Activated CD8-positive, alpha-beta memory T cell treated with anti-CD3 and anti-CD28 coated beads for 36 hours (primary cell): ENCODE measurements at regions not wholly inside any gene's neighbourhood (a gene's known extent, or its start where the extent isn't known, plus 50 kb on each side); places are given as distances from the start of the nearest gene placed in this dataset.

Experiments used
- CTCF ChIA-PET: fragments of 350-600 bp; sonication (Branson Sonifier 250); formaldehyde crosslinking; loops from one replicate; lab custom pipeline; 2021; ENCODE audit warnings: antibody characterized with exemption; lab: Charles Lee
- POLR2A ChIA-PET: fragments of 350-600 bp; sonication (Branson Sonifier 250); formaldehyde crosslinking; loops from one replicate; lab custom pipeline; 2021; ENCODE audit warnings: antibody characterized with exemption; lab: Charles Lee

GRCh38 chr11:97290464-97291041 lies 900.7 kb downstream of the JRKL start:
- CTCF ChIA-PET = no interaction called here

GRCh38 chr11:97296301-97296700 lies 906.5 kb downstream of the JRKL start:
- ChIA-PET POLR2A (no interaction called here), CTCF (no interaction called here)

More at GRCh38 chr11:97290464-97291041, 900.7 kb downstream of the JRKL start:
- POLR2A ChIA-PET = no interaction called here

- ChIA-PET CTCF (no interaction called here), POLR2A (no interaction called here)
Observed at GRCh38 chr11:97309291-97309690, 919.5 kb downstream of the JRKL start.

GRCh38 chr11:97325693-97326092 lies 935.9 kb downstream of the JRKL start:
- ChIA-PET CTCF (no interaction called here), POLR2A (no interaction called here)

GRCh38 chr11:97332271-97332670 lies 942.5 kb downstream of the JRKL start:
- CTCF ChIA-PET = no interaction called here

GRCh38 chr11:97336064-97336463 lies 946.3 kb downstream of the JRKL start:
- ChIA-PET CTCF (no interaction called here), POLR2A (no interaction called here)

More at GRCh38 chr11:97332271-97332670, 942.5 kb downstream of the JRKL start:
- POLR2A ChIA-PET = no interaction called here

- ChIA-PET CTCF (no interaction called here), POLR2A (no interaction called here)
Observed at GRCh38 chr11:97345032-97345431, 955.2 kb downstream of the JRKL start.

GRCh38 chr11:97349201-97349600 lies 959.4 kb downstream of the JRKL start:
- ChIA-PET CTCF (no interaction called here), POLR2A (no interaction called here)

GRCh38 chr11:97351939-97352338 lies 962.1 kb downstream of the JRKL start:
- ChIA-PET CTCF (no interaction called here), POLR2A (no interaction called here)

- CTCF ChIA-PET = no interaction called here
- POLR2A ChIA-PET = no interaction called here
Observed at GRCh38 chr11:97354026-97354425, 964.2 kb downstream of the JRKL start.

- ChIA-PET CTCF (no interaction called here), POLR2A (no interaction called here)
Observed at GRCh38 chr11:97354576-97354975, 964.8 kb downstream of the JRKL start.

- POLR2A ChIA-PET = no interaction called here
Observed at GRCh38 chr11:97355230-97355629, 965.4 kb downstream of the JRKL start.

GRCh38 chr11:97356144-97356543 lies 966.3 kb downstream of the JRKL start:
- CTCF ChIA-PET = no interaction called here

More at GRCh38 chr11:97355230-97355629, 965.4 kb downstream of the JRKL start:
- CTCF ChIA-PET = no interaction called here

GRCh38 chr11:97359016-97359415 lies 969.2 kb downstream of the JRKL start:
- ChIA-PET POLR2A (no interaction called here), CTCF (no interaction called here)

More at GRCh38 chr11:97356144-97356543, 966.3 kb downstream of the JRKL start:
- POLR2A ChIA-PET = no interaction called here

GRCh38 chr11:97361812-97362378 lies 972.1 kb downstream of the JRKL start:
- ChIA-PET POLR2A (no interaction called here), CTCF (no interaction called here)

- CTCF ChIA-PET = no interaction called here
- POLR2A ChIA-PET = no interaction called here
Observed at GRCh38 chr11:97363331-97363730, 973.5 kb downstream of the JRKL start.

GRCh38 chr11:97364047-97364446 lies 974.2 kb downstream of the JRKL start:
- CTCF ChIA-PET = no interaction called here
- POLR2A ChIA-PET = no interaction called here

GRCh38 chr11:97367406-97368083 lies 977.7 kb downstream of the JRKL start:
- ChIA-PET CTCF (no interaction called here), POLR2A (no interaction called here)

- ChIA-PET POLR2A (no interaction called here), CTCF (no interaction called here)
Observed at GRCh38 chr11:97389270-97389669, 999.5 kb downstream of the JRKL start.

- CTCF ChIA-PET = no interaction called here
- POLR2A ChIA-PET = no interaction called here
Observed at GRCh38 chr11:97398246-97398645, 1008.4 kb downstream of the JRKL start.

GRCh38 chr11:97409141-97409540 lies 1019.3 kb downstream of the JRKL start:
- ChIA-PET POLR2A (no interaction called here), CTCF (no interaction called here)
